ENCODE measurements at regions not wholly inside any gene's neighbourhood (a gene's known extent, or its start where the extent isn't known, plus 50 kb on each side); places are given as distances from the start of the nearest gene placed in this dataset.

DNA sequence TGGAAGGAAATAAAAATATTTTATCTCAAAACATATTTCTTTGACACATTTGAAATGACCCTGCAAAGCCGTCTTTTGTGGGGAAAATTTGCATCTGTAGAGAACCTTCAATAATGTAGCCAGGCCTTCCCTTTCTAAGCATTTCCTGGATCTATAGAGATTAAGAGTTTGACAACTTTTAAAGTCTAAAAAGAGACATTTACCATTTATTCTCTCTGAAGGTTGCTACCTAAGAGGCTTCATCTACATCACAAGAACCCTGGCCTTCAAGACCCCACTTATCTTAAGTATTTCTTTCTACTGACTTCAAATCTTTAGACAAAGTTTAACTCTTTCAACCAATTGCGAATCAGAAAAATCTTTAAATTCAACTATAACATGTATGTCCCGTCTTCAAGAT is 1639.8 kb downstream of the RPA4 start:
- TF ChIP-seq Cebpa-rat (IDR thresholded peaks at IDR 0.05) = no peak
- H4K20me1 ChIP-seq = no peaks in the 10 kb centered on the region; the same call in 1 of the 2 replicates
- H3K27me3 ChIP-seq = peaks cover 51% of the 10 kb centered on the region
- no peaks in the 10 kb centered on the region for H3K36me3 ChIP-seq
- no peak overlapping the region; the same call in 1 of the 2 replicates for H3K4me2 ChIP-seq
- peaks cover 7% of the 10 kb centered on the region for H3K4me1 ChIP-seq
- no peak overlapping the region for H3K9ac ChIP-seq
- no peak overlapping the region for H3K4me3 ChIP-seq
- H3K27ac ChIP-seq = no peak overlapping the region
- no peaks in the 10 kb centered on the region for H3K9me3 ChIP-seq

GRCh38 chrX:98548519-98548918 is 1664.8 kb downstream of the RPA4 start:
- Histone ChIP-seq H3K27ac (no peak overlapping the region), H3K9ac (no peak overlapping the region), H3K4me3 (no peak overlapping the region), H3K27me3 (peaks cover 68% of the 10 kb centered on the region), H3K4me1 (no peaks in the 10 kb centered on the region), H3K4me2 (no peak overlapping the region), H3K9me3 (no peaks in the 10 kb centered on the region), H4K20me1 (no peaks in the 10 kb centered on the region), H3K36me3 (no peaks in the 10 kb centered on the region)
- no peak for TF ChIP-seq Cebpa-rat (IDR thresholded peaks at IDR 0.05)

DNA sequence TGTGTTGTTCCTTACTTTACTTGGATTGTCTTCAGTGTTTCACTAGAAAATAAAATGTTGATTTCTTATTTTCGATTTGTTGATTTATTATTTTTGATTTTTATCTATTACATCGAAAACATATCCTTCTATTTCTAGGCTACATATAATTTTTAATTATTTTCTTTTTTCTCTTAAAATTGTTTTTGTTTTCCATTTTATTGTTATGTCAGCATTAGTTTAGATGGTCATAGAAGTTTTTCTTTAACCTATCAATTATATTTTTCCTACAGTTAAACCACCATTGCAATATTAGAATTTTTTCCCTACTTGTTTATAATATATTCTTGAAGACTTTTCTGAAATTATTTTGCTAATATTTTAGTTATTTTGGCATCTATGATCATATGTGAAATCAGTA is 1685.1 kb downstream of the RPA4 start:
- H3K4me1 ChIP-seq = no peaks in the 10 kb centered on the region
- TF ChIP-seq Cebpa-rat (IDR thresholded peaks at IDR 0.05) = no peak

GRCh38 chrX:98605941-98606340 is 1722.2 kb downstream of the RPA4 start:
- no peak overlapping the region for H3K4me3 ChIP-seq
- no peak overlapping the region for H3K4me2 ChIP-seq
- no peak overlapping the region for H3K27ac ChIP-seq
- no peaks in the 10 kb centered on the region for H4K20me1 ChIP-seq
- H3K9ac ChIP-seq = no peak overlapping the region
- H3K36me3 ChIP-seq = no peaks in the 10 kb centered on the region
- TF ChIP-seq Cebpa-rat (IDR thresholded peaks at IDR 0.05) = no peak
- no peaks in the 10 kb centered on the region for H3K4me1 ChIP-seq
- H3K9me3 ChIP-seq = no peaks in the 10 kb centered on the region
- H3K27me3 ChIP-seq = peaks cover 53% of the 10 kb centered on the region

More for the DNA sequence above, 1685.1 kb downstream of the RPA4 start:
- Histone ChIP-seq H3K4me3 (no peak overlapping the region), H3K4me2 (no peak overlapping the region), H3K36me3 (no peaks in the 10 kb centered on the region), H4K20me1 (no peaks in the 10 kb centered on the region), H3K9me3 (no peaks in the 10 kb centered on the region), H3K27ac (no peak overlapping the region), H3K9ac (no peak overlapping the region), H3K27me3 (peaks cover 42% of the 10 kb centered on the region)

DNA sequence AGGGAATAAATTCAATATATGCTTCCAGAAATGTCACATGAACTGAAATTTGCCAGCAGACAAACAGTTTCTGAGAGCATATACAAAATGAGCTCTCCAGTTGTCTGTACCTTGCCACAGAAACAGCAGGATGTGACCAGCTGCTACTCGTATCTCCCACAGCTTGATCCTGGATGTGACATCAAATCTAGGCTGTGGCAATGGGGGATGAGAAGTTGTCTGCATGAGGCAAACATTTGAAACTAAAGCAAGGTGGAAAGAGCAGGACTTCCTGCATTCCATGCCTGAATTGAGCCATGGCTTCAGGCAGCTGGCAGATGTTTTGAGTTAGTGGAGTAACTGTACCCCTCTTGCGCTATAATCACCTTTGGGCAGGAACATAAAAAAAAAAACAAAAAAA is 1724.0 kb downstream of the RPA4 start:
- no peaks in the 10 kb centered on the region for H3K36me3 ChIP-seq
- H4K20me1 ChIP-seq = no peaks in the 10 kb centered on the region
- H3K4me3 ChIP-seq = no peak overlapping the region
- no peak overlapping the region for H3K27ac ChIP-seq
- no peaks in the 10 kb centered on the region for H3K9me3 ChIP-seq
- no peaks in the 10 kb centered on the region for H3K4me1 ChIP-seq
- no peak overlapping the region for H3K9ac ChIP-seq
- TF ChIP-seq Cebpa-rat (IDR thresholded peaks at IDR 0.05) = no peak
- H3K4me2 ChIP-seq = no peak overlapping the region
- H3K27me3 ChIP-seq = peaks cover 70% of the 10 kb centered on the region

GRCh38 chrX:98627645-98628044 is 1743.9 kb downstream of the RPA4 start:
- Histone ChIP-seq H3K27ac (no peak overlapping the region), H3K4me2 (no peak overlapping the region), H3K4me1 (no peaks in the 10 kb centered on the region), H3K9ac (no peak overlapping the region), H3K4me3 (no peak overlapping the region), H3K36me3 (no peaks in the 10 kb centered on the region), H3K27me3 (peaks cover 54% of the 10 kb centered on the region), H4K20me1 (no peaks in the 10 kb centered on the region), H3K9me3 (no peaks in the 10 kb centered on the region)
- no peak for TF ChIP-seq Cebpa-rat (IDR thresholded peaks at IDR 0.05)

GRCh38 chrX:98637451-98637850 is 1753.7 kb downstream of the RPA4 start:
- no peak overlapping the region for H3K4me3 ChIP-seq
- H3K27ac ChIP-seq = no peak overlapping the region
- no peaks in the 10 kb centered on the region for H3K9me3 ChIP-seq
- H3K4me2 ChIP-seq = no peak overlapping the region
- peaks cover 55% of the 10 kb centered on the region for H3K27me3 ChIP-seq
- H3K4me1 ChIP-seq = no peaks in the 10 kb centered on the region
- H3K9ac ChIP-seq = no peak overlapping the region
- no peaks in the 10 kb centered on the region for H4K20me1 ChIP-seq
- TF ChIP-seq Cebpa-rat (IDR thresholded peaks at IDR 0.05) = no peak
- H3K36me3 ChIP-seq = no peaks in the 10 kb centered on the region

DNA sequence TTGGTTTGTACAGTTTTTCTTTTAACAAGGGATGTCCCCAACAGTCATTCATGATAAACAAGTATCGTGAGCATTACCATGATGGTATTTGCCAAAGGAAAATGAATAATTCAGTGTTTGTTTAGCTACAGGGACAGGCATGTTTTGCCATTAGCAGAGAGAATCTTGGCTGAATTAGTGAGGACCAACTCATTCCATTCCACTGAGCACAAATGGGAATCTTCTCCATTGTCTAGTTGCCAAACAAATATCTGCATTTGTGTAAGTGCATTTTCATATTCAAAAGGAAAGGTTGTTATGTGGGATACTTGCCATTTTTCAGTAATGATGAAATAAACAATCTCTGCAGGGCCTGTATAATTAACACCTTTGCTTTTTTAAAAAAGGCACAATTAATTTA is 1762.6 kb downstream of the RPA4 start:
- no peaks in the 10 kb centered on the region for H3K4me1 ChIP-seq
- H3K4me2 ChIP-seq = no peak overlapping the region
- H3K9ac ChIP-seq = no peak overlapping the region
- no peak overlapping the region for H3K27ac ChIP-seq
- no peak for TF ChIP-seq Cebpa-rat (IDR thresholded peaks at IDR 0.05)
- no peaks in the 10 kb centered on the region for H4K20me1 ChIP-seq
- H3K9me3 ChIP-seq = no peaks in the 10 kb centered on the region
- no peaks in the 10 kb centered on the region for H3K36me3 ChIP-seq
- peaks cover 83% of the 10 kb centered on the region for H3K27me3 ChIP-seq
- no peak overlapping the region for H3K4me3 ChIP-seq

DNA sequence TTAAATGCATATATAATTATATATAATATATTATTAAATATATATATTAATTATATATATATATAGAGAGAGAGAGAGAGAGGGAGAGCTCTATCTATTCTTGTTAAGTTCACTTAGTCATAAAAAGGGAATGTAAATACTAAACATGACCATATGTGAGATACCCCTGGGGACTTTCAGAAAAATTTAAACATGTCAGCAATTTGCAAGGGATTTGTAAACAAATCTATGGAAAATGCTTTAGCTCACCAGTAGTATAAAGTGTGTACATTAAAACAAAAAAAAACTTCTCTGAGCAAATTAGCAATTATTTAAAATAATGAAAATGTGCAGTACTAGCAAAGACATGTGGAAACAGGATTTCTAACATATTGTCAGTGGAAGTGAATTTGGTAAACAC is 1755.5 kb downstream of the PCDH19 start:
- Histone ChIP-seq H3K27ac (no peak overlapping the region), H3K9ac (no peak overlapping the region), H3K36me3 (no peaks in the 10 kb centered on the region), H3K9me3 (no peaks in the 10 kb centered on the region), H3K27me3 (peaks cover 52% of the 10 kb centered on the region), H3K4me2 (no peak overlapping the region), H3K4me3 (no peak overlapping the region), H4K20me1 (no peaks in the 10 kb centered on the region), H3K4me1 (no peaks in the 10 kb centered on the region; the same call in 1 of the 2 replicates)
- no peak for TF ChIP-seq Cebpa-rat (IDR thresholded peaks at IDR 0.05)

Data from BLaER1 (cell line).